Fibroblast of lung (primary cell): ENCODE measurements at regions not wholly inside any gene's neighbourhood (a gene's known extent, or its start where the extent isn't known, plus 50 kb on each side); places are given as distances from the start of the nearest gene placed in this dataset.

Experiments
- DNase-seq, 2 donors: peaks; one replicate each; pipeline versions ENCODE4 v3.0.0 to v3.0.0-alpha.2; 2010; ENCODE audit warnings: low read depth in 2 of 2
- H2AFZ ChIP-seq: 2 replicates; pipeline ENCODE4 v1.5.1; 2012; ENCODE audit warnings: low read length, control low read depth, inconsistent platforms
- H3K27ac ChIP-seq: 2 replicates; pipeline ENCODE4 v1.5.1; 2011; ENCODE audit warnings: low read length, control low read depth; ENCODE audit not compliant: insufficient read depth
- H3K27me3 ChIP-seq: 2 replicates; pipeline ENCODE4 v1.5.1; 2011; ENCODE audit warnings: mild to moderate bottlenecking, low read length; ENCODE audit not compliant: control insufficient read depth, insufficient read depth
- H3K36me3 ChIP-seq: 2 replicates; pipeline ENCODE4 v1.5.1; 2011; ENCODE audit warnings: low read length; ENCODE audit not compliant: control insufficient read depth, insufficient read depth
- H3K4me1 ChIP-seq: 2 replicates; pipeline ENCODE4 v1.5.1; 2011; ENCODE audit warnings: low read length; ENCODE audit not compliant: control insufficient read depth, insufficient read depth; ENCODE audit errors: extremely low read depth
- H3K4me2 ChIP-seq: 2 replicates; pipeline ENCODE4 v1.5.1; 2011; ENCODE audit warnings: low read length, control low read depth; ENCODE audit not compliant: insufficient read depth; ENCODE audit errors: extremely low read depth
- H3K4me3 ChIP-seq, 4 experiments: fragments of 200-600 bp in 1 of 4; sonication (generic) in 1 of 4; replicated peaks in 1 of 4; 2 replicates each; pipeline ENCODE4 v1.5.1; 2011 to 2016; ENCODE audit warnings: low read length in 4 of 4, low read depth in 3 of 4, mild to moderate bottlenecking in 3 of 4, control low read depth in 2 of 4, inconsistent platforms in 1 of 4, mixed read lengths in 1 of 4; ENCODE audit not compliant: insufficient read depth in 1 of 4; ENCODE audit errors: control extremely low read depth in 1 of 4
- H3K79me2 ChIP-seq: 2 replicates; pipeline ENCODE4 v1.5.1; 2012; ENCODE audit warnings: mild to moderate bottlenecking, low read length, inconsistent platforms; ENCODE audit not compliant: control insufficient read depth, insufficient read depth
- H3K9ac ChIP-seq: 2 replicates; pipeline ENCODE4 v1.5.1; 2011; ENCODE audit warnings: mild to moderate bottlenecking, low read length, control low read depth; ENCODE audit not compliant: insufficient read depth
- H3K9me3 ChIP-seq: 2 replicates; pipeline ENCODE4 v1.5.1; 2012; ENCODE audit warnings: low read depth, low read length; ENCODE audit not compliant: control insufficient read depth, insufficient read depth
- H4K20me1 ChIP-seq: 2 replicates; pipeline ENCODE4 v1.5.1; 2011; ENCODE audit warnings: low read length; ENCODE audit not compliant: control insufficient read depth, insufficient read depth; ENCODE audit errors: extremely low read depth
- CTCF ChIP-seq, 2 donors: IDR thresholded peaks in 1 of 2; conservative IDR thresholded peaks in 1 of 2; 1 replicate in 1 of 2; 2 replicates in 1 of 2; pipeline ENCODE4 v1.5.1; 2011 to 2012; ENCODE audit warnings: low read length in 2 of 2, control low read depth in 1 of 2, inconsistent platforms in 1 of 2, low read depth in 1 of 2, mild to moderate bottlenecking in 1 of 2
- EZH2 ChIP-seq: IDR thresholded peaks from 2 replicates; pipeline ENCODE4 v1.5.1; 2012; ENCODE audit warnings: low read length, control low read depth, mild to moderate bottlenecking; ENCODE audit errors: missing control alignments

GRCh38 chr1:238377280-238377919 is 486.7 kb upstream of the ZP4 start:
- TF ChIP-seq CTCF (conservative IDR thresholded peaks at IDR 0.05 in 1 of 2, IDR thresholded peaks at IDR 0.05 in 1 of 2; ENCODE audit: low read depth in 1 of 2, low read length in 2 of 2) (no peak), EZH2 (no peak)
- Histone ChIP-seq H3K9me3 (no peaks in the 10 kb centered on the region), H3K27ac (no peak overlapping the region), H2AFZ (no peak overlapping the region), H3K4me3 (no peak overlapping the region), H3K4me1 (no peaks in the 10 kb centered on the region), H3K36me3 (no peaks in the 10 kb centered on the region), H3K27me3 (no peaks in the 10 kb centered on the region), H4K20me1 (no peaks in the 10 kb centered on the region), H3K79me2 (no peaks in the 10 kb centered on the region), H3K4me2 (no peak overlapping the region), H3K9ac (no peak overlapping the region)
- DNase-seq = no peak

GRCh38 chr1:238370599-238370998 is 479.9 kb upstream of the ZP4 start:
- H3K79me2 ChIP-seq = no peaks in the 10 kb centered on the region
- H3K4me1 ChIP-seq = no peaks in the 10 kb centered on the region
- no peak overlapping the region for H3K27ac ChIP-seq
- H2AFZ ChIP-seq = no peak overlapping the region
- DNase-seq = no peak
- H3K9me3 ChIP-seq = no peaks in the 10 kb centered on the region
- no peak overlapping the region for H3K9ac ChIP-seq
- H3K27me3 ChIP-seq = no peaks in the 10 kb centered on the region
- no peaks in the 10 kb centered on the region for H4K20me1 ChIP-seq
- H3K4me3 ChIP-seq = no peak overlapping the region
- H3K4me2 ChIP-seq = no peak overlapping the region
- H3K36me3 ChIP-seq = no peaks in the 10 kb centered on the region
- TF ChIP-seq EZH2 (no peak), CTCF (conservative IDR thresholded peaks at IDR 0.05 in 1 of 2, IDR thresholded peaks at IDR 0.05 in 1 of 2; ENCODE audit: low read depth in 1 of 2, low read length in 2 of 2) (no peak)

GRCh38 chr1:238364214-238364892 is 473.6 kb upstream of the ZP4 start:
- H3K4me2 ChIP-seq = no peak overlapping the region
- H3K9ac ChIP-seq = no peak overlapping the region
- TF ChIP-seq EZH2 = no peak
- H4K20me1 ChIP-seq = no peaks in the 10 kb centered on the region
- H3K4me1 ChIP-seq = no peaks in the 10 kb centered on the region
- H3K4me3 ChIP-seq = no peak overlapping the region
- no peak overlapping the region for H2AFZ ChIP-seq
- H3K36me3 ChIP-seq = no peaks in the 10 kb centered on the region
- no peak overlapping the region for H3K27ac ChIP-seq
- no peaks in the 10 kb centered on the region for H3K9me3 ChIP-seq
- H3K79me2 ChIP-seq = no peaks in the 10 kb centered on the region
- no peaks in the 10 kb centered on the region for H3K27me3 ChIP-seq
- DNase-seq = no peak
